Ureter (tissue), 1 donor: ENCODE measurements at regions not wholly inside any gene's neighbourhood (a gene's known extent, or its start where the extent isn't known, plus 50 kb on each side); places are given as distances from the start of the nearest gene placed in this dataset.
A peak's percentile ranks its signal among the peaks of the same experiment; 100 is the strongest.

ENCODE experiments used
- DNase-seq: peaks from one replicate; pipeline ENCODE4 v3.0.0-alpha.2; 2020; ENCODE audit warnings: low spot score
- donor health status: DM: yes; HTN: yes; CAD: no.

- DNase-seq, result no peak
These were observed 114.0 kb downstream of the NSG2 start for GRCh38 chr5:174159327-174160114.

DNA sequence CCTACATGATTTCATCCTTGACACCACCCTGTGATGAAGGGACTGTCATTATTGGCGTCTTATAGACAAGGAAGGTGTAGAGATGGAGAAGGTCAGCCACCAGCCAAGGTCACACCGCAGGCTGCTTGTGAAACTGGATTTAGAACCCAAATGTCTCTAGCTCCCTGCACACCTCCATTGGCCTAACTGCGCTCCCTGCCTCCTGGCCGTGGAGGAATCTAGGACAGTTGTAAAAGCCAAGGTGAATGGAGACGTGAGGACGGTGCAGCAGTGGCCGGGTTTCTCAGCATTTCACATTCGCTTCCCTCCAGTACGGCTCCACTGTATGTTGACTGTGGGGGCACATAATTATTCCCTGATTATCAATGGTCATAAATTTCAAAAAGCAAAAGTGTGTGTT, 119.9 kb downstream of the NSG2 start:
- no peak for DNase-seq

DNA sequence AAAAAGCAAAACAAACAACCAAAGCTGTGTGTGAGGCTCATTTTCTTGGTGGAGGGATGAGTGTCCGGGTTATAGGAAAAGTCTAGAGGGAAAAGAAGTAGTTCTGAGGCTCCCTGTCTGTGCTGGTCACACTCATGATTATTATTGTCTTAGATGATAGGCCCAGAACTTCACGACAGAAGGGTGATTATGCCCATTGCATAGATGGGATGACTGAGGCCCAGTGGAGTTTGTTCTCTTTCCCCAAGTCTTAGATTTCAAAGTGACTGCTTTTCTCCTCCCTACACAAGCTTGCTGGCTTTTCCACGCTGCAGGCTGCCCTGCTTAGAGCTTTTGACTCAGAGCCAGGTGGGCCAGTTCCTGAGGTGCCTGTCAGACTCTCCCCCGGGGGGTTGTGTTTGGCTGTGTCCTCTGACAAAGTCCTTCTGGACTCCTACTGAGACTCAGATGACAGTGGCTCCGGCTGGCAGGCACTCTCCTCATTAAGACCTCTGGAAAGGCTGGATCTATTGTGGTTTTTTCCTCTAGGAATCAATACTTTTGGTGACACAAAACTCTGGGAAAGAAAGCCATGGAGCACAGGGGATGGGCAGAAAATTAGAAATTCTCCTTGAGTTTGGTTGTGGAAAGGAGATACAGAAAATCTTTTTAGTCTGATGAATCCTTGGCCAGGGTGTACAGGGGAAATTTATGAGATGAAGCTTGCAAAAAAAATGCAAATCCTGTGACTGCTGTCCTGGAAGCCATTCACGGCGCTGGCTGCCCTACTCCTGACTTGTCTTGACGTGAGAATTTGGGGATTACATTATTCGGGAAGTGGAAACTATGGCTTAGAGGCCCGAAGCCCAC, 120.9 kb downstream of the NSG2 start:
- no peak for DNase-seq

GRCh38 chr5:174167080-174167910, 121.8 kb downstream of the NSG2 start:
- no peak for DNase-seq

GRCh38 chr5:174172152-174172551, 126.6 kb downstream of the NSG2 start:
- no peak for DNase-seq

DNA sequence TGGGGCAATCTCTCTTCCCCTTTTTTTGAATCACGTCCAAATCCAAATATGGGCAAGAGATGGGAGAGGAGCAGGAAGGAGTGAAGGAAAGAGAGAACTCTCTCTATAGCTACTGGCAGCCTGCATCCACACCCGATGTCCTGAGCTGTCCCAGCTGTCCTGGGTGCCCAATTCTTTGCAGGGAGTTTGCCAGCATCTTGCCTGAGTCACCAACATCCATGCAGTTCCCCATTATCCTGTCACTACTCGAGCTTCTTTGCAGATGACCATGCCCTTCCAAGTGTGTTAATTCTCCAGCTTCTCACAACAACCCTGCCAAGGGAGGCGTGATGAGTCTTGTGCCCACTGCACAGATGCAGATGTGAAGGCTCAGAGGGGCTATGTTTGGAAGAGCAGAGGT, 127.1 kb downstream of the NSG2 start:
- no peak for DNase-seq

GRCh38 chr5:174173766-174174165, 128.3 kb downstream of the NSG2 start:
- no peak for DNase-seq

- peak; percentile 13 for DNase-seq
These were observed 130.3 kb downstream of the NSG2 start for GRCh38 chr5:174175716-174176268.

GRCh38 chr5:174176511-174176910, 131.0 kb downstream of the NSG2 start:
- peak; percentile 33 for DNase-seq

- DNase-seq, result peak; percentile 22
These were observed 132.0 kb downstream of the NSG2 start for GRCh38 chr5:174177531-174177930.

DNA sequence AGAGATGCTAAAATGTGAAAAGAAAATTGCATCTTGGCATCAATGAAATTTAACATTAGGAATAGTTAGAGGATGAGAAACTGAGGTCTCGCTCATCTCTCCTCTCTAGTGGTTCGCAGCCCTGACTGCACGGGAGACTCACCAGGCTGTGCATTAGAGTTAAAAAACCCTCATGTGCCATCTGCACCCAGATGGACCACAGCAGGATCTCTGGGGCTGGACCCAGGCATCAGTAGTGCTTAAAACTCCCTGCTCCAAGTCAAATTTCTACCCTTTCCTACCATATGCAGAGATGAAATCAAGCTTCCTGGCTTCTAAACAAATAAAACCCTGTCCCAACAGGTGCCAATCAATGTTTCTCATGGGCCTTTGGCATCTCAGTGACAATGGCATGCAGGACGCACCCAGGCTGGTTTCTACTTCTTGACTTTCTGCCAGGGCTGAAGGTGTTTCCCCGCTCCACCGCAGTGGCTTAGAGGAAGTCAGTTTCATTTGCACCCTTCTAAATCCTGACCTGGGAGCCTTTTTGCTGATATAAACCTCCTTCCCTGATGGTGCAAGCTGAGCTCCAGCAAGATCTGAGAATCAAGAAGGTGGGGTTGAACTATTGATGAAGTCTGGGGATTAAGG, 132.6 kb downstream of the NSG2 start:
- DNase-seq, result peak; percentile 39

GRCh38 chr5:174180639-174181038, 135.1 kb downstream of the NSG2 start:
- DNase-seq, result no peak

DNA sequence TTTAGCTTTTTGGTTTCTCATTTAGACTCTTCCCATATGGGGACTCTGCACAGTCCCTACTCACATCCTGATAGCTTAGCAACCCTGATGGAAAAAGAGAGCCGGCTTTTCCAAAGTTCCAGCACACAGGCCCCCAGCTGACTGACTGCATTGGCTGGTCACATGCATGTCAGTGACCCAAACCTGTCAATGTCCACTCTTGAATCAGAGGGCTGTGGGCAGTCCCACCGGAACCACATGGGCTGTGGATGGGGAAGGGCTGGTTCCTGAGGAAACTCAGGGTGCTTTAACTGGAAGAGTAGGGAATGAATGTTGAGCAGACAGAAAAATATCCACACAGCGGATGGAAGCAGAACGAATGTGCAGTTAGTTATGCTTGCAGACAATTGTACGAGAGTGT, 136.6 kb downstream of the NSG2 start:
- DNase-seq, result no peak

DNA sequence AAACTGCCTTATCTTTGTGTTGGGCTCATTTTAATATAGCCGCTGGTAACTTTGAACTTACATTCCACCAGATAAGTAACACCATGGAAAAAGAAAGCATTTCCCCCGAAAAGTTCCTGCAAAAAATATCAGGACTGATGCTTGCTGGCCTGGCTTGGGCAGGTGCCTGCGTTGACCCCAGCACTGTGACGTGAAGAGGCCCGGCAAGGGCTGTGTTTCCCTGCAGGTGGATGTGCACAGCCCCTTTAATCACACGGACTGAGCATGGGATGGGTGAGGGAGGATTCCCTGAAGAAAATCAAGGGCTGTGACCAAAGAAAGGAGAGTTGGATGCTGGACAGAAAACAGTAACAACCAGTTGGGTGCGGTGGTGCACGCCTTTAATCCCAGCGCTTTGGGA, 138.2 kb downstream of the NSG2 start:
- DNase-seq, result no peak

DNA sequence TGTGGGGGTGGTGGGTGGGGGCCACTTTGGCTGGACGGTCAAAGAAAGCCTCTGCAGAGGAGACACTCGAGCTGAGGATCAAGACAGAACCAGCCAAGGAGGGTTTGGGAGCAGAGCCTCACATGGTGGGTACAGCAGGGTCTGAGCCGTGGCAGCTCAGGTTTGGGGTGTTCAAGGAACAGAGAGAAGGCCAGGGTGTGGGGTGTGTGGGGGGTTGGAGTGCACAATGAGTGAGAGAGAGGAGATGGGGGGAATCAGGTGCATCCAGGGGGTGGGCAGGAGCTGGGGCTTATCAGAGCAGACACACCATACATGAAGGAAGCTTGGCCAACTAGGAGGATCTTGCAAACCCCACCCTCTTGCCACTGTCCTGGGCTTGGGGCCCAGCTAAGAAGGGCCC, 140.0 kb downstream of the NSG2 start:
- DNase-seq, result no peak

GRCh38 chr5:174186096-174186695, 140.7 kb downstream of the NSG2 start:
- no peak for DNase-seq

- no peak for DNase-seq
These were observed 141.5 kb downstream of the NSG2 start for GRCh38 chr5:174187001-174187400.

GRCh38 chr5:174187481-174187880, 142.0 kb downstream of the NSG2 start:
- DNase-seq, result no peak

DNA sequence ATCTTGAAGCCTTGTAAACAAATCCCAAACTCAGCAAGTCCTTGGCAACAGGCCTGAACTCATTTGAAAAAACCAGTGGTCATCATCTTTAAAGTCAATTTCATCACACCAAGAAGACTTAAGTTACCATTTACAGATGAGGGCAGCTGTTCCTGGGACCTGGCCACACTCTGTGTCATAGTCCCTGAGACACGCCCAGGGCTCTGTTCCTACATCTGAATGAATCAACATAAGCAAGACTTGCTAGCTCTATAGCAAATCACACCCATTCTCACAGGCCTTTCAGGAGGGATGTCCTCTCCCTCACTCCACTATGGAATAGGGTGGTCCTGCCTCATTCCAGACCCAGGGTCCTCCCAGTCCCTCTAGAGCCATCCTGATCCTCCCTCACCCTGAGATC, 142.8 kb downstream of the NSG2 start:
- no peak for DNase-seq

DNA sequence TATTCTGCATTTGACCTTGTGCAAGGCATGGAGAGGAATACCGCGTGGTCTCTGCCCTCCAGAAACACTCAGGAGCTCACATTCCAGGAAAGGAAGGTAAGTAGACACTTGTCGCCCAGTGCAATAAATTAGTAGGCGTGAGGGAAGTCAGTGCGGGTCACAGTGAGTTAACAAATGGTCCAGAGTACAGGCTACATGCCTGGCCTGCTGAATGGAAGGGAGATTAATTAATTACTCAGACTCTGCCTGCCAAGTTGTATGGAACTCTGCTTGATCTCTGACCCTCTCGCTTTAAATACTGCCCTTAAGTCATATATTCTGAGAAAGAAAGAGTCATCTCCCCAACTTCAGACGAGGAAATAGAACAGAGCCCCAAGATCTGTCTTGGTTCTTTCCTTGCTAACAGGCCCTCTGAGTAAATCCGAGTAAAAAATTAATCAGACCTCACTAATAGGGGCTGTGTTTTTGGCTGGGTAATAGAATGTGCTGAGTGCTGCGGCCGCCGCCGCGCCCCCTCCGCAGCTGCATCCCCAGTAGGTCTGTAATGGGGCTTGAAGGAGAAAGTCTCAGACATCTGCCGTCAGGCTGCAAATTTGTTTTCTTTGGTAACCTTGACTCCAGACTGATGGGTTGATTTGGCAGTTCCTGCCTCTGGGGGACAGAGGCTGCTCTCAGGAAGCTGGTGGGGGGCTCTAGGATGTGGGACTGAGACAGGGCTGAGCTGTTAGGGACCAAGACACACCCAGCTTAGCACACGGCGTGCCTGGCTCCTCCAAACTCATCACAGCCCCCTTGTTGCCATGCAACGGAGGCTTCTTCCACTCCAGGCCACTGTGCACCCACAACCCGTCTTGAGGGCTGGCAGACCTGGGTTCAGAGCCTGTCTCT, 144.4 kb downstream of the NSG2 start:
- no peak for DNase-seq
